UCSD-AML1 (cell line): ENCODE measurements at regions not wholly inside any gene's neighbourhood (a gene's known extent, or its start where the extent isn't known, plus 50 kb on each side); places are given as distances from the start of the nearest gene placed in this dataset.
"Not testable (repeated sequence)": the region's sequence is repeated elsewhere in the genome, so short reads cannot be mapped to it uniquely, and the experiment has no call there.

Experiments used
- DNase-seq: peaks from one replicate; lab custom pipeline; 2025; ENCODE audit not compliant: unreplicated experiment; lab: John Stamatoyannopoulos, UW

- DNase-seq, result no peak
Observed at GRCh38 chr11:22449441-22449840, 111.3 kb downstream of the SLC17A6 start.

- DNase-seq, result no peak
Observed at GRCh38 chr11:22444076-22444475, 105.9 kb downstream of the SLC17A6 start.

DNA sequence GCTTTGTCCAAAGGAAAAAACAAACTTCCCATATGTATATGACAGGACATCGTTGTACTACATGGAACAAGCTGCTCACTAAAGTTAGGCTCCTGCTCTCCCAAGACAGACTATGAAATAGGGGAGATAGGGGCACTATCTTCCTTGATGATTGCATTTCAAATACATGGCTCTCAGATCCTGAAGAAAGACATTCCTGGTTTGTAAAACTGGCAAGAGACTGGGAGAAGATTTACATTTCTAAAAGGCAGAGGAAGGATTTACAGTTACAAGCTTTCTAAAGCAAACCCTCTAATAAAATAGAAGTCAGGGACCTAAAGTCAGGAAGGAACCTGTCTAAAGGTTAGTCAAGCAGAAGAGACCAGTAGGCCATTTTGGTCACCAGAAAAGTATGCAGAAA is 103.7 kb downstream of the SLC17A6 start:
- no peak for DNase-seq

DNA sequence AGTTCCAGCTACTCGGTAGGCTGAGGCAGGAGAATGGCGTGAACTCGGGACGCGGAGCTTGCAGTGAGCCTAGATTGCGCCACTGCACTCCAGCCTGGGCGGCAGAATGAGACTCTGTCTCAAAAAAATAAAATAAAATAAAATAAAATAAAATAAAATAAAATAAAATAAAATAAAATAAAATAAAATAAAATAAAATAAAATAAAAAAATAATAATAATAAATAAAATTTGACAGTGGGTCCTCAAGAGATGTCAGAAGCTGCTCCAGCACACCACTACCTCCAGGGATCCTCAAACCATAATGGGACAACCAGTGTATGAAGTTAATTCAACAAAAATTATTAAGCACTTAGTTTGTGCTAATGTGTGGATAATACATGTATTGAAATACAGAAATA is 97.4 kb downstream of the SLC17A6 start:
- DNase-seq, result not testable (repeated sequence)

- no peak for DNase-seq
Observed at GRCh38 chr11:22433517-22433916, 95.3 kb downstream of the SLC17A6 start.

DNA sequence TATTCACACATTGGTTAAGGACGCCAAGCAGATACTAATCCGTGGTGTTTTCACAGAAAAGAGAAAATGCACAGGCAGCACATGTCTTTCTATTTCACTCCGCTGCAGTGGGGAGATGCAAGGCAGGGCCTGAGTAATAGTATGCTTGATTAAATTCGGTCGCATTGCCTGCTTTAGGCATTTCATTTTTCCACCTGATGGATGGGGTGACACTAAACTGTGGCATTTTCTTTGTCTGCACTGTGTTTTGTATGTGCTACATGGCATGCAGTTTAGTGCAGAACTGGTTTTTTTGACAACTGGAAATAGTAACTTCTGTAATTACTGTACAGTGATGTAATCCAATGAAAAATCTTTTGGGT is 94.9 kb downstream of the SLC17A6 start:
- DNase-seq, result no peak

DNA sequence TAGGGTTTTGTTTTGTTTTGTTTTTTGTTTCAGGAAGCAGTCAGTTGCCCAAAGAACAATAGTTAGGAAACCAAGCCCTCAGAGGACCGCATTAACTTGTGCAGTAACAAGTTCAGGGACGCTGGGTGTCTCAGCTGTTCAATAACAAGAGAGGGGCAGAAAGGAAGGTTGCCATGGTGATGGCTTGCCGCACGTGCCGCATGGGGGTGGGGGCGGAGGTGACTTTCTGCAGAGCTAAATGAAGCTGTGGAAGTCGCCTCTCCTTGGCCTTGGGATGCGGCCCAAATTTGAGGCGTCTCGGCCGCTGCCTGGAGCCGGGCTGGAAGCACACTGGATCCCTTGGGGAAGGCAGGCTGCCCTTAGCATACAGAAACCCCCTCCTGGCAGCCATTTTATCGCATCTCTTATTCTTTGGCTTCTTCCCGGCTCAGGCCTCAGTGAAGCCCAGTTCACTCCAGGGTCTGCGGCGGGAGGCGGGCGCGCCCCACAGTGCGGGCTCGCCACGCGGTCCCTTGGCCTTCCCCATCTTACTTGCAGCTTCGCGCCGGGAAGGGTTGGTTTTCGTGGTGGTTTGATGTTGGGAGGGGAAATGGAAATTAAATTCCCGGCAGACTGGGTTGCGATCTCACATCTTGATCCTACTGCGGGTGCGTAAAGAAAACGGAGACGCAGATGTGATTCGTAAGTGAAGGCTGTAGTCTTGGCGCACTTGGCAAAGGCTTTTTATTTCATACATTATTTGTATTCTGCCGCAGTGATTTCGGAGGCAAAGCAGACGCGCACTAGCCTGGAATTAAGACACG is 94.3 kb downstream of the SLC17A6 start:
- no peak for DNase-seq

DNA sequence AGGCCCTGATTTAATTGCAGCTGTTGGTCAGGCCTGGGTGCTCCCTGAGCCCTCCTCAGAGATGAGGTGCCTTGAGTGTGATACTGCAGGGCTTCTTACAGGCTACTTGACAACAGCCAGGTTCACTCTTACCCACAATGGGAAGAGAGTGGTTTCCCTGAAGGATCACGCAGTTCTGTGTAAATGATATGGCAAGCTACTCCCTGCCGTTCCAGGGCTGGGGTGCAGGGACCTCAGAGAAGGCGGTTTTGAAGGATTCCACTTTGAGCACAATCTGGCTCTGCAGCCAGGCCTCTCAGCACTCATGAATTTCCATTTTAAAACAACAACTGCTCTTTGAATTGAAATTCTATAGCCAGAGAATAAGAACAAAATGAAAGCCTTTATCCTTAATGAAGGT is 92.9 kb downstream of the SLC17A6 start:
- no peak for DNase-seq

DNA sequence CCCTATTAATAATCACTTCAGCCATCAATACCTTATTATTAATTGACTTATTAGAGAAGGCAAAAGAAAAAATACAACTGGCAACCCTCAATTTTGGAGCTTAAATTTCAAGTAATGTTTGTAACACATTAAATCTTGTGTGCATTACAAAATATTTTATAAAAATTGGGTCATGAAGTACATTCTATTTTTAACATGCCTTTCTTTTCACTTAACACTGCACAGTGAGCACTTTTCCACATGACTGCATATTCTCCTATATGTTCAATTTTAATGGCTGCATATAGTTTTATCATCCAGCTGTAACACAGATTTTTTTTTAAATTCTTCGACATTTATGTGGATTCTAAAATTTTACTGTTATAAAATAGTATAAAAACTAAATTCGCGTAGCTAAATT is 92.5 kb downstream of the SLC17A6 start:
- DNase-seq, result no peak

GRCh38 chr11:22430141-22430541 is 92.0 kb downstream of the SLC17A6 start:
- DNase-seq, result no peak
